ENCODE measurements at regions not wholly inside any gene's neighbourhood (a gene's known extent, or its start where the extent isn't known, plus 50 kb on each side); places are given as distances from the start of the nearest gene placed in this dataset.

GRCh38 chr5:77157732-77158532 is 52.5 kb upstream of the PDE8B start:
- DNase-seq (ENCODE audit: low read depth), result no peak

GRCh38 chr5:77156379-77156778 is 54.1 kb upstream of the PDE8B start:
- DNase-seq (ENCODE audit: low read depth), result no peak

DNA sequence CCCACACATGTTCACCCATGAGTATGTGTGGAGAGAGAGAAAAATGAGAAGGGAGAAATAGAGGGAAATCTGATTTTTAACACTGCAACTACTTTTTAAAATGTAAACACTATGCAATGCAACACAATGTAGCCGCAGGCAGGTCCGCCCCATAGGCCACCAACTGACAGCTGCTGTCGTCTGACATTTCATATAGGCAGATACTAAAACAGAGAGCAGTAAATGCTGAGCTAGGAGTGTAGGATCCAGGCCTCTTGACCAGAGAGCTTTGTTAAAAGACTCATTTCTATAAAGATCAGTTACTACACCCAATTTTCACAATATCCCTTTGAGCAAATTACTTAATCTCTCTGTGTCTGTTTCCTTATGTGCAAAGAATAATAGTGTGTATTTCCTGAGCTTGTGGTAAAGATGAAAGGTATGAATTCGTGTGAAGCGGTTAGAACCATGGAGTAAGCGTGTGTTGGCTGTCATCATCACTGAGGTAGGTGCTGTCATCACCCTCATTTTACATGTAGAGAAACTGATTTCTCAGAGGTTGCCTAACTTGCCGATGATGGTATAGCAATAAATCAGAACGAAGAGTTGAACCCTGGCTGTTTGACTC is 55.2 kb upstream of the PDE8B start:
- DNase-seq (ENCODE audit: low read depth), result no peak

GRCh38 chr5:77152441-77152840 is 58.0 kb upstream of the PDE8B start:
- no peak for DNase-seq (ENCODE audit: low read depth)

GRCh38 chr5:77151501-77151900 is 59.0 kb upstream of the PDE8B start:
- DNase-seq (ENCODE audit: low read depth), result no peak

GRCh38 chr5:77146896-77147295 is 59.8 kb upstream of the ZBED3 start:
- no peak for DNase-seq (ENCODE audit: low read depth)

GRCh38 chr5:77145666-77146065 is 58.6 kb upstream of the ZBED3 start:
- DNase-seq (ENCODE audit: low read depth), result peak; percentile 24

- no peak for DNase-seq (ENCODE audit: low read depth)
These were observed 57.7 kb upstream of the ZBED3 start for GRCh38 chr5:77144837-77145139.

DNA sequence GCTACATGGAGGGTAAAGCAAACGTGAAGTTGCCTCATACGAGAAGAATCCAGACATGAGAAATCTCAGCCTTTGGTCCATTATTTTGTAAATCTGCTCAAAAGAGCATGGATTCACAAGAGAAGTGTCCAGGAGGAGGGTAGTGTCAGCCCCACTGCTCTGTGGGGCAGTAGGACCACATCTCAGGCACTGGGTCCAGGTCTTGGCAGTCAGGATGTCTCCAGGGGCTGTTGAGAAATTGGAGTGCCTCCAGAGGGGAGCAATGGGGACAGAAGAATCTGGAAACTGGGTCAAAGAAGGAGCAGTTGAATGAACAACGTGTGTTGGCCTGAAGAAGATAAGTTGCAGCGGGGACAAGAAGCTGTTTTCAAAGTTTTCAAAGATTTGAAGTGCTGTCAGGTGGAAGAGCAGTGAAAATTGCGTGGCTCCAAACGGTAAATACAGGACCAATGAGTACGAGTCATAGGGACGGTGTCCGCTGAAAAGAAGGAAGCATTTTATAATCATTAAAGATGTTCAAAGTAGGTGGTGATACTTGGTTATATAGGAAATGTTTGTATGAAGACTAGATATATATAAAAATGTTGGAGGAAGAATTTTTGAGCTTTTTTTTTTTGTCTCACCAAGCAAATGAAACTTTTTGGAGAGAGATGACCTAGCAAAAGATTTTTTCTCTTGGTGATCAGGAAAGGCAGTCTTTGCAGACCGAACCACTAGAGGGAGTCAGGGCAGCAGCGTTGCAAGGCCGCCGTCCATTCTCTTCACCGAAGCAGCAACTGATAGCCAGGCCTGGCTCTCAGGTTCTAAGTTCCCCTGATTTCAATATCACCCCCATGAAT is 57.1 kb upstream of the ZBED3 start:
- peak; percentile 70 for DNase-seq (ENCODE audit: low read depth)

DNA sequence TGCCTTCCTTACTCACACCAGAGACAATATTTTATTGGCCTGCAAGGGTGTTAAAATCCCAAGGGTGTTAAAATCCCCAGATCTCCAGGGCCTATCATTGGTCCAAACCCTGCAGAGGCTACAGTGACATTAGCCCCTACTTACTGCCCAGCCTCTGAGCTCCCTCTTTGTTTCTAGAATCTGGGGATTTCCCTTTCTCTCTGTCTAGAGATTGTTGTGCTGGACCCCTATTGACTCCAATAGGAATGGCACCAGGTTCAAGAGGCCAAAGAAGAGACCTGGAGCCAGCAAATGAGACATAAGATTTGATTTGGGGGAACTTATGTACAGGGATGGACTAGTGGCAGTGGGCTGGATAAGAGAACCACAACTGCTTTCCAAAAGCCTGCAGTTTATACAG is 53.3 kb upstream of the ZBED3 start:
- no peak for DNase-seq (ENCODE audit: low read depth)

DNA sequence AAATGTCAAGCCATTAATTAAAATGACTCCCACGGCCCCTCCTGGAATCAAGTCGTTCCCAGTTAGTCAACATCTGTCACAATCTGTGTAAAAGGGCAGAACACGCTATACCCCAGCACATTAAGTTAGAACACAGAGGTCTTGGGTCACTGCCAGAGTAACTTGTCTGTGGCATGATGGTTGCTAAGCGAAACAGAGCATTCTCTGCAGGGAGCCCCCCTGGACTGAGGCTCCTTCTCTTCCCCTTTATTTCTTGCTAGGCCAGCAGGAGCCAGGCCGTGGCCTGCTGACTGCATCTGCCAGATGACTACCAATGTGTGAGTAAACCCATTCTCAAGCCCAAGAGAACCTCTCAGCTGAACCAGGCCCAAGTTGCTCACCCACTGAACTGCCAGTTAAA is 51.9 kb upstream of the ZBED3 start:
- peak; percentile 72 for DNase-seq (ENCODE audit: low read depth)

Measured in fibroblast of gingiva (primary cell).